GM23338 (cell line): ENCODE measurements at regions not wholly inside any gene's neighbourhood (a gene's known extent, or its start where the extent isn't known, plus 50 kb on each side); places are given as distances from the start of the nearest gene placed in this dataset.

Experiments
- ATAC-seq: fragments of 200-7000 bp; cut with Tn5 transposase; 3 replicates; pipeline ENCODE4 v1.9.1; 2020
- DNase-seq: peaks from one replicate; pipeline ENCODE4 v3.0.0-alpha.2; 2015; ENCODE audit warnings: low spot score
- H2AFZ ChIP-seq: fragments of 200-600 bp; sonication (generic); 2 replicates; pipeline ENCODE4 v1.8.0; 2016; ENCODE audit warnings: antibody characterized with exemption, mild to moderate bottlenecking, moderate library complexity
- H3F3A ChIP-seq: fragments of 200-600 bp; sonication (generic); replicated peaks from 2 replicates; pipeline ENCODE4 v1.8.0; 2017; ENCODE audit warnings: antibody characterized with exemption, mixed run types, low read depth
- H3K27ac ChIP-seq: fragments of 200-600 bp; sonication (generic); 2 replicates; pipeline ENCODE4 v1.6.1; 2016; ENCODE audit warnings: low read depth
- H3K27me3 ChIP-seq: fragments of 200-600 bp; sonication (generic); 2 replicates; pipeline ENCODE4 v1.8.0; 2016; ENCODE audit warnings: mild to moderate bottlenecking, mixed run types, moderate library complexity; ENCODE audit not compliant: insufficient read depth
- H3K36me3 ChIP-seq: fragments of 200-600 bp; sonication (generic); 2 replicates; pipeline ENCODE4 v1.8.0; 2016; ENCODE audit warnings: mild to moderate bottlenecking; ENCODE audit not compliant: insufficient read depth
- H3K4me1 ChIP-seq: fragments of 200-600 bp; sonication (generic); 2 replicates; pipeline ENCODE4 v1.8.0; 2016; ENCODE audit warnings: mild to moderate bottlenecking, moderate library complexity; ENCODE audit not compliant: insufficient read depth
- H3K4me2 ChIP-seq: fragments of 200-600 bp; sonication (generic); 2 replicates; pipeline ENCODE4 v1.7.1; 2017; ENCODE audit warnings: mixed run types
- H3K4me3 ChIP-seq: fragments of 200-600 bp; sonication (generic); 2 replicates; pipeline ENCODE4 v1.6.1; 2016; ENCODE audit warnings: mixed run types
- H3K79me2 ChIP-seq: fragments of 200-600 bp; sonication (generic); replicated peaks from 2 replicates; pipeline ENCODE4 v1.8.0; 2017; ENCODE audit warnings: mild to moderate bottlenecking; ENCODE audit not compliant: insufficient read depth
- H3K9me2 ChIP-seq: fragments of 200-600 bp; sonication (generic); 2 replicates; pipeline ENCODE4 v1.8.0; 2017; ENCODE audit not compliant: insufficient read depth
- H4K20me1 ChIP-seq: fragments of 200-600 bp; sonication (generic); replicated peaks from 2 replicates; pipeline ENCODE4 v1.8.0; 2017; ENCODE audit warnings: mild to moderate bottlenecking; ENCODE audit not compliant: insufficient read depth
- H3K27ac Mint-ChIP-seq: 2 replicates; pipeline ENCODE4 v1.8.0; 2020; ENCODE audit warnings: inconsistent platforms, mild to moderate bottlenecking, moderate library complexity, mixed read lengths
- H3K27me3 Mint-ChIP-seq: 3 replicates; pipeline ENCODE4 v1.8.0; 2022; ENCODE audit warnings: low read depth, mild to moderate bottlenecking, moderate library complexity, mixed read lengths, inconsistent platforms; ENCODE audit not compliant: insufficient read depth, poor library complexity
- H3K36me3 Mint-ChIP-seq: 3 replicates; pipeline ENCODE4 v1.8.0; 2021; ENCODE audit warnings: low read depth, mild to moderate bottlenecking, inconsistent platforms, moderate library complexity, mixed read lengths
- H3K4me1 Mint-ChIP-seq: 3 replicates; pipeline ENCODE4 v1.8.0; 2020; ENCODE audit warnings: mild to moderate bottlenecking, inconsistent platforms, mixed read lengths
- H3K4me3 Mint-ChIP-seq: 3 replicates; pipeline ENCODE4 v1.8.0; 2021; ENCODE audit warnings: moderate library complexity, mild to moderate bottlenecking, inconsistent platforms, mixed read lengths
- H3K9me3 Mint-ChIP-seq: 3 replicates; pipeline ENCODE4 v1.8.0; 2020; ENCODE audit warnings: moderate library complexity, mild to moderate bottlenecking, inconsistent platforms, mixed read lengths
- CREB1 ChIP-seq: fragments of 250-450 bp; sonication (Bioruptor Pico); IDR thresholded peaks from 2 replicates; pipeline ENCODE4 v1.5.0; 2020; ENCODE audit warnings: low read depth, mild to moderate bottlenecking, moderate library complexity
- ETS1 ChIP-seq: IDR thresholded peaks from 2 replicates; pipeline ENCODE4 v1.6.1; 2016; ENCODE audit warnings: antibody characterized with exemption
- EZH2 ChIP-seq: fragments of 200-600 bp; sonication (generic); IDR thresholded peaks from one replicate; pipeline ENCODE4 v1.8.0; 2017; ENCODE audit warnings: antibody characterized with exemption, mild to moderate bottlenecking, low read depth; ENCODE audit not compliant: unreplicated experiment
- EZH2phosphoT487 ChIP-seq: fragments of 200-600 bp; sonication (generic); IDR thresholded peaks from one replicate; pipeline ENCODE4 v1.8.1; 2018; ENCODE audit warnings: antibody characterized with exemption; ENCODE audit not compliant: unreplicated experiment
- JUNB ChIP-seq: IDR thresholded peaks from one replicate; pipeline ENCODE4 v1.6.1; 2016; ENCODE audit warnings: antibody characterized with exemption; ENCODE audit not compliant: unreplicated experiment
- NANOG ChIP-seq: IDR thresholded peaks from 2 replicates; pipeline ENCODE4 v1.6.1; 2016; ENCODE audit warnings: antibody characterized with exemption, borderline replicate concordance
- POLR2AphosphoS5 ChIP-seq: IDR thresholded peaks from 2 replicates; pipeline ENCODE4 v1.6.1; 2016; ENCODE audit warnings: antibody characterized with exemption, low read depth
- STAT1 ChIP-seq: IDR thresholded peaks from one replicate; pipeline ENCODE4 v1.6.1; 2016; ENCODE audit warnings: antibody characterized with exemption; ENCODE audit not compliant: unreplicated experiment
- ZNF114 ChIP-seq: fragments of 250-450 bp; sonication (Bioruptor Pico); IDR thresholded peaks from 2 replicates; pipeline ENCODE4 v1.5.0; 2020; ENCODE audit warnings: mild to moderate bottlenecking, moderate library complexity
- ZNF331 ChIP-seq: fragments of 250-450 bp; sonication (Bioruptor Pico); IDR thresholded peaks from 2 replicates; pipeline ENCODE4 v1.5.0; 2020; ENCODE audit warnings: low read depth, mild to moderate bottlenecking, moderate library complexity
- TF ChIP-seq, protein P1 (sequence below): IDR thresholded peaks from one replicate; pipeline ENCODE4 v1.6.1; 2018; ENCODE audit warnings: antibody characterized with exemption; ENCODE audit not compliant: unreplicated experiment
- TF ChIP-seq, protein P2 (sequence below), 2 experiments: fragments of 200-600 bp in 1 of 2; sonication (generic) in 1 of 2; conservative IDR thresholded peaks; 2 replicates each; pipeline versions ENCODE4 v1.5.1 to v1.6.1; 2016 to 2017; ENCODE audit warnings: antibody characterized with exemption in 2 of 2, low read depth in 2 of 2, mild to moderate bottlenecking in 2 of 2, moderate library complexity in 1 of 2
- TF ChIP-seq, protein P3 (sequence below): fragments of 250-450 bp; sonication (Bioruptor Pico); IDR thresholded peaks from 2 replicates; pipeline ENCODE4 v1.5.0; 2020; ENCODE audit warnings: mild to moderate bottlenecking, moderate library complexity

GRCh38 chr6:81940451-81940985, 188.0 kb upstream of the TENT5A start:
- Mint-ChIP-seq H3K27me3 (no peaks in the 10 kb centered on the region), H3K36me3 (no peaks in the 10 kb centered on the region), H3K9me3 (no peaks in the 10 kb centered on the region), H3K27ac (no peak overlapping the region), H3K4me1 (peaks cover 18% of the 10 kb centered on the region), H3K4me3 (no peak overlapping the region)
- H3K27ac ChIP-seq: no peak overlapping the region
- no peak overlapping the region for H3K4me3 ChIP-seq
- no peak for DNase-seq
- H3F3A ChIP-seq: no peaks in the 10 kb centered on the region
- H3K79me2 ChIP-seq: no peaks in the 10 kb centered on the region
- no peaks in the 10 kb centered on the region for H4K20me1 ChIP-seq
- H3K36me3 ChIP-seq: no peaks in the 10 kb centered on the region
- H3K9me2 ChIP-seq: no peaks in the 10 kb centered on the region; the same call in 1 of the 2 replicates
- H3K27me3 ChIP-seq: no peaks in the 10 kb centered on the region
- peaks cover 3% of the 10 kb centered on the region for H3K4me1 ChIP-seq
- ATAC-seq: no peak
- H3K4me2 ChIP-seq: no peak overlapping the region
- TF ChIP-seq, protein P1, sequence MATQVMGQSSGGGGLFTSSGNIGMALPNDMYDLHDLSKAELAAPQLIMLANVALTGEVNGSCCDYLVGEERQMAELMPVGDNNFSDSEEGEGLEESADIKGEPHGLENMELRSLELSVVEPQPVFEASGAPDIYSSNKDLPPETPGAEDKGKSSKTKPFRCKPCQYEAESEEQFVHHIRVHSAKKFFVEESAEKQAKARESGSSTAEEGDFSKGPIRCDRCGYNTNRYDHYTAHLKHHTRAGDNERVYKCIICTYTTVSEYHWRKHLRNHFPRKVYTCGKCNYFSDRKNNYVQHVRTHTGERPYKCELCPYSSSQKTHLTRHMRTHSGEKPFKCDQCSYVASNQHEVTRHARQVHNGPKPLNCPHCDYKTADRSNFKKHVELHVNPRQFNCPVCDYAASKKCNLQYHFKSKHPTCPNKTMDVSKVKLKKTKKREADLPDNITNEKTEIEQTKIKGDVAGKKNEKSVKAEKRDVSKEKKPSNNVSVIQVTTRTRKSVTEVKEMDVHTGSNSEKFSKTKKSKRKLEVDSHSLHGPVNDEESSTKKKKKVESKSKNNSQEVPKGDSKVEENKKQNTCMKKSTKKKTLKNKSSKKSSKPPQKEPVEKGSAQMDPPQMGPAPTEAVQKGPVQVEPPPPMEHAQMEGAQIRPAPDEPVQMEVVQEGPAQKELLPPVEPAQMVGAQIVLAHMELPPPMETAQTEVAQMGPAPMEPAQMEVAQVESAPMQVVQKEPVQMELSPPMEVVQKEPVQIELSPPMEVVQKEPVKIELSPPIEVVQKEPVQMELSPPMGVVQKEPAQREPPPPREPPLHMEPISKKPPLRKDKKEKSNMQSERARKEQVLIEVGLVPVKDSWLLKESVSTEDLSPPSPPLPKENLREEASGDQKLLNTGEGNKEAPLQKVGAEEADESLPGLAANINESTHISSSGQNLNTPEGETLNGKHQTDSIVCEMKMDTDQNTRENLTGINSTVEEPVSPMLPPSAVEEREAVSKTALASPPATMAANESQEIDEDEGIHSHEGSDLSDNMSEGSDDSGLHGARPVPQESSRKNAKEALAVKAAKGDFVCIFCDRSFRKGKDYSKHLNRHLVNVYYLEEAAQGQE: no peak
- TF ChIP-seq STAT1: no peak
- TF ChIP-seq EZH2phosphoT487: no peak
- no peak for TF ChIP-seq EZH2
- no peak for TF ChIP-seq ETS1
- TF ChIP-seq POLR2AphosphoS5: no peak
- TF ChIP-seq, protein P2, sequence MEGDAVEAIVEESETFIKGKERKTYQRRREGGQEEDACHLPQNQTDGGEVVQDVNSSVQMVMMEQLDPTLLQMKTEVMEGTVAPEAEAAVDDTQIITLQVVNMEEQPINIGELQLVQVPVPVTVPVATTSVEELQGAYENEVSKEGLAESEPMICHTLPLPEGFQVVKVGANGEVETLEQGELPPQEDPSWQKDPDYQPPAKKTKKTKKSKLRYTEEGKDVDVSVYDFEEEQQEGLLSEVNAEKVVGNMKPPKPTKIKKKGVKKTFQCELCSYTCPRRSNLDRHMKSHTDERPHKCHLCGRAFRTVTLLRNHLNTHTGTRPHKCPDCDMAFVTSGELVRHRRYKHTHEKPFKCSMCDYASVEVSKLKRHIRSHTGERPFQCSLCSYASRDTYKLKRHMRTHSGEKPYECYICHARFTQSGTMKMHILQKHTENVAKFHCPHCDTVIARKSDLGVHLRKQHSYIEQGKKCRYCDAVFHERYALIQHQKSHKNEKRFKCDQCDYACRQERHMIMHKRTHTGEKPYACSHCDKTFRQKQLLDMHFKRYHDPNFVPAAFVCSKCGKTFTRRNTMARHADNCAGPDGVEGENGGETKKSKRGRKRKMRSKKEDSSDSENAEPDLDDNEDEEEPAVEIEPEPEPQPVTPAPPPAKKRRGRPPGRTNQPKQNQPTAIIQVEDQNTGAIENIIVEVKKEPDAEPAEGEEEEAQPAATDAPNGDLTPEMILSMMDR (conservative IDR thresholded peaks at IDR 0.05; ENCODE audit: low read depth in 2 of 2): no peak
- TF ChIP-seq ZNF114 (CRISPR knock-in tag): no peak
- no peak for TF ChIP-seq JUNB
- TF ChIP-seq, protein P3, sequence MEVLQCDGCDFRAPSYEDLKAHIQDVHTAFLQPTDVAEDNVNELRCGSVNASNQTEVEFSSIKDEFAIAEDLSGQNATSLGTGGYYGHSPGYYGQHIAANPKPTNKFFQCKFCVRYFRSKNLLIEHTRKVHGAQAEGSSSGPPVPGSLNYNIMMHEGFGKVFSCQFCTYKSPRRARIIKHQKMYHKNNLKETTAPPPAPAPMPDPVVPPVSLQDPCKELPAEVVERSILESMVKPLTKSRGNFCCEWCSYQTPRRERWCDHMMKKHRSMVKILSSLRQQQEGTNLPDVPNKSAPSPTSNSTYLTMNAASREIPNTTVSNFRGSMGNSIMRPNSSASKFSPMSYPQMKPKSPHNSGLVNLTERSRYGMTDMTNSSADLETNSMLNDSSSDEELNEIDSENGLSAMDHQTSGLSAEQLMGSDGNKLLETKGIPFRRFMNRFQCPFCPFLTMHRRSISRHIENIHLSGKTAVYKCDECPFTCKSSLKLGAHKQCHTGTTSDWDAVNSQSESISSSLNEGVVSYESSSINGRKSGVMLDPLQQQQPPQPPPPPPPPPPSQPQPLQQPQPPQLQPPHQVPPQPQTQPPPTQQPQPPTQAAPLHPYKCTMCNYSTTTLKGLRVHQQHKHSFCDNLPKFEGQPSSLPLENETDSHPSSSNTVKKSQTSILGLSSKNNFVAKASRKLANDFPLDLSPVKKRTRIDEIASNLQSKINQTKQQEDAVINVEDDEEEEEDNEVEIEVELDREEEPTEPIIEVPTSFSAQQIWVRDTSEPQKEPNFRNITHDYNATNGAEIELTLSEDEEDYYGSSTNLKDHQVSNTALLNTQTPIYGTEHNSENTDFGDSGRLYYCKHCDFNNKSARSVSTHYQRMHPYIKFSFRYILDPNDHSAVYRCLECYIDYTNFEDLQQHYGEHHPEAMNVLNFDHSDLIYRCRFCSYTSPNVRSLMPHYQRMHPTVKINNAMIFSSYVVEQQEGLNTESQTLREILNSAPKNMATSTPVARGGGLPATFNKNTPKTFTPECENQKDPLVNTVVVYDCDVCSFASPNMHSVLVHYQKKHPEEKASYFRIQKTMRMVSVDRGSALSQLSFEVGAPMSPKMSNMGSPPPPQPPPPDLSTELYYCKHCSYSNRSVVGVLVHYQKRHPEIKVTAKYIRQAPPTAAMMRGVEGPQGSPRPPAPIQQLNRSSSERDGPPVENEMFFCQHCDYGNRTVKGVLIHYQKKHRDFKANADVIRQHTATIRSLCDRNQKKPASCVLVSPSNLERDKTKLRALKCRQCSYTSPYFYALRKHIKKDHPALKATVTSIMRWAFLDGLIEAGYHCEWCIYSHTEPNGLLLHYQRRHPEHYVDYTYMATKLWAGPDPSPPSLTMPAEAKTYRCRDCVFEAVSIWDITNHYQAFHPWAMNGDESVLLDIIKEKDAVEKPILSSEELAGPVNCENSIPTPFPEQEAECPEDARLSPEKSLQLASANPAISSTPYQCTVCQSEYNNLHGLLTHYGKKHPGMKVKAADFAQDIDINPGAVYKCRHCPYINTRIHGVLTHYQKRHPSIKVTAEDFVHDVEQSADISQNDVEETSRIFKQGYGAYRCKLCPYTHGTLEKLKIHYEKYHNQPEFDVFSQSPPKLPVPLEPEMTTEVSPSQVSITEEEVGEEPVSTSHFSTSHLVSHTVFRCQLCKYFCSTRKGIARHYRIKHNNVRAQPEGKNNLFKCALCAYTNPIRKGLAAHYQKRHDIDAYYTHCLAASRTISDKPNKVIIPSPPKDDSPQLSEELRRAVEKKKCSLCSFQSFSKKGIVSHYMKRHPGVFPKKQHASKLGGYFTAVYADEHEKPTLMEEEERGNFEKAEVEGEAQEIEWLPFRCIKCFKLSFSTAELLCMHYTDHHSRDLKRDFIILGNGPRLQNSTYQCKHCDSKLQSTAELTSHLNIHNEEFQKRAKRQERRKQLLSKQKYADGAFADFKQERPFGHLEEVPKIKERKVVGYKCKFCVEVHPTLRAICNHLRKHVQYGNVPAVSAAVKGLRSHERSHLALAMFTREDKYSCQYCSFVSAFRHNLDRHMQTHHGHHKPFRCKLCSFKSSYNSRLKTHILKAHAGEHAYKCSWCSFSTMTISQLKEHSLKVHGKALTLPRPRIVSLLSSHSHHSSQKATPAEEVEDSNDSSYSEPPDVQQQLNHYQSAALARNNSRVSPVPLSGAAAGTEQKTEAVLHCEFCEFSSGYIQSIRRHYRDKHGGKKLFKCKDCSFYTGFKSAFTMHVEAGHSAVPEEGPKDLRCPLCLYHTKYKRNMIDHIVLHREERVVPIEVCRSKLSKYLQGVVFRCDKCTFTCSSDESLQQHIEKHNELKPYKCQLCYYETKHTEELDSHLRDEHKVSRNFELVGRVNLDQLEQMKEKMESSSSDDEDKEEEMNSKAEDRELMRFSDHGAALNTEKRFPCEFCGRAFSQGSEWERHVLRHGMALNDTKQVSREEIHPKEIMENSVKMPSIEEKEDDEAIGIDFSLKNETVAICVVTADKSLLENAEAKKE (CRISPR knock-in tag): no peak
- no peak for TF ChIP-seq ZNF331 (CRISPR knock-in tag)
- TF ChIP-seq CREB1: no peak
- no peak for TF ChIP-seq NANOG
- no peak overlapping the region for H2AFZ ChIP-seq
